Fibroblast of lung (primary cell): ENCODE measurements at regions not wholly inside any gene's neighbourhood (a gene's known extent, or its start where the extent isn't known, plus 50 kb on each side); places are given as distances from the start of the nearest gene placed in this dataset.

Experiments
- CTCF ChIP-seq, 2 donors: IDR thresholded peaks in 1 of 2; conservative IDR thresholded peaks in 1 of 2; 1 replicate in 1 of 2; 2 replicates in 1 of 2; pipeline ENCODE4 v1.5.1; 2011 to 2012; ENCODE audit warnings: low read length in 2 of 2, control low read depth in 1 of 2, inconsistent platforms in 1 of 2, low read depth in 1 of 2, mild to moderate bottlenecking in 1 of 2
- EZH2 ChIP-seq: IDR thresholded peaks from 2 replicates; pipeline ENCODE4 v1.5.1; 2012; ENCODE audit warnings: low read length, control low read depth, mild to moderate bottlenecking; ENCODE audit errors: missing control alignments

- TF ChIP-seq EZH2 (no peak), CTCF (conservative IDR thresholded peaks at IDR 0.05 in 1 of 2, IDR thresholded peaks at IDR 0.05 in 1 of 2; ENCODE audit: low read depth in 1 of 2, low read length in 2 of 2) (no peak)
These were observed 1858.9 kb upstream of the C9orf72 start for GRCh38 chr9:29432191-29432590.
